Mesenchymal stem cell (in vitro differentiated cells and primary cell): ENCODE measurements at regions not wholly inside any gene's neighbourhood (a gene's known extent, or its start where the extent isn't known, plus 50 kb on each side); places are given as distances from the start of the nearest gene placed in this dataset.

ENCODE experiments used
- DNase-seq: peaks from one replicate; pipeline ENCODE4 v3.0.0-alpha.2; 2013
- H2AFZ ChIP-seq: one replicate; pipeline ENCODE4 v1.6.1; 2013; ENCODE audit warnings: low read depth, mild to moderate bottlenecking, control low read depth, inconsistent platforms, low read length, moderate library complexity
- H2AK5ac ChIP-seq: 2 replicates; pipeline ENCODE4 v1.6.1; 2013; ENCODE audit warnings: low read length, moderate library complexity, mild to moderate bottlenecking, inconsistent platforms; ENCODE audit not compliant: severe bottlenecking
- H2BK120ac ChIP-seq: one replicate; pipeline ENCODE4 v1.6.1; 2013; ENCODE audit warnings: low read depth, mild to moderate bottlenecking, inconsistent platforms, low read length, moderate library complexity
- H2BK12ac ChIP-seq, 2 experiments: one replicate each; pipeline ENCODE4 v1.6.1; 2013; ENCODE audit warnings: inconsistent platforms in 2 of 2, low read length in 2 of 2, mild to moderate bottlenecking in 2 of 2, moderate library complexity in 2 of 2, control low read depth in 1 of 2
- H2BK15ac ChIP-seq: one replicate; pipeline ENCODE4 v1.6.1; 2013; ENCODE audit warnings: mild to moderate bottlenecking, low read depth, inconsistent platforms; ENCODE audit not compliant: poor library complexity, severe bottlenecking
- H2BK5ac ChIP-seq: 2 replicates; pipeline ENCODE4 v1.6.1; 2013; ENCODE audit warnings: low read depth, mild to moderate bottlenecking, low read length, control low read depth, inconsistent platforms; ENCODE audit not compliant: poor library complexity, severe bottlenecking
- H3K14ac ChIP-seq, 2 experiments: one replicate each; pipeline ENCODE4 v1.6.1; 2013; ENCODE audit warnings: inconsistent platforms in 2 of 2, low read length in 2 of 2, control low read depth in 1 of 2, mild to moderate bottlenecking in 1 of 2, moderate library complexity in 1 of 2
- H3K18ac ChIP-seq, 2 experiments: one replicate each; pipeline ENCODE4 v1.6.1; 2013; ENCODE audit warnings: inconsistent platforms in 2 of 2, low read length in 2 of 2, control low read depth in 1 of 2, low read depth in 1 of 2, mild to moderate bottlenecking in 1 of 2
- H3K23ac ChIP-seq, 2 experiments: one replicate each; pipeline ENCODE4 v1.6.1; 2013; ENCODE audit warnings: inconsistent platforms in 2 of 2, low read length in 2 of 2, mild to moderate bottlenecking in 2 of 2, moderate library complexity in 2 of 2, control low read depth in 1 of 2
- H3K27ac ChIP-seq: 2 replicates; pipeline ENCODE4 v1.5.1; 2013; ENCODE audit warnings: mild to moderate bottlenecking, moderate library complexity, low read length, control low read depth, inconsistent platforms; ENCODE audit not compliant: poor library complexity, severe bottlenecking
- H3K27me3 ChIP-seq, 2 experiments: 2 replicates each; pipeline versions ENCODE4 v1.6.1 to v1.7.0; 2013; ENCODE audit warnings: low read length in 2 of 2, mild to moderate bottlenecking in 2 of 2, moderate library complexity in 2 of 2, control low read depth in 1 of 2, inconsistent platforms in 1 of 2; ENCODE audit not compliant: control insufficient read depth in 1 of 2, insufficient read depth in 1 of 2
- H3K36me3 ChIP-seq, 2 experiments: 2 replicates each; pipeline versions ENCODE4 v1.6.1 to v1.7.0; 2013; ENCODE audit warnings: low read length in 2 of 2, control low read depth in 1 of 2, inconsistent platforms in 1 of 2, low read depth in 1 of 2, mild to moderate bottlenecking in 1 of 2; ENCODE audit not compliant: insufficient read depth in 2 of 2, control insufficient read depth in 1 of 2
- H3K4ac ChIP-seq, 2 experiments: one replicate each; pipeline ENCODE4 v1.6.1; 2013; ENCODE audit warnings: inconsistent platforms in 2 of 2, low read length in 2 of 2, mild to moderate bottlenecking in 2 of 2, moderate library complexity in 2 of 2, control low read depth in 1 of 2, low read depth in 1 of 2
- H3K4me1 ChIP-seq: 2 replicates; pipeline ENCODE4 v1.6.1; 2013; ENCODE audit warnings: low read depth, low read length, control low read depth; ENCODE audit not compliant: control insufficient read depth, insufficient read depth
- H3K4me2 ChIP-seq: 2 replicates; pipeline ENCODE4 v1.6.1; 2013; ENCODE audit warnings: low read length, mild to moderate bottlenecking, inconsistent platforms; ENCODE audit not compliant: poor library complexity, severe bottlenecking
- H3K4me3 ChIP-seq, 2 experiments: 2 replicates each; pipeline versions ENCODE4 v1.5.1 to v1.7.0; 2013; ENCODE audit warnings: low read length in 2 of 2, mild to moderate bottlenecking in 2 of 2, control low read depth in 1 of 2, low read depth in 1 of 2; ENCODE audit not compliant: insufficient read depth in 1 of 2
- H3K79me1 ChIP-seq: replicated peaks from 2 replicates; pipeline ENCODE4 v1.6.1; 2013; ENCODE audit warnings: mild to moderate bottlenecking, control low read depth, low read length, inconsistent platforms; ENCODE audit not compliant: poor library complexity, severe bottlenecking
- H3K9ac ChIP-seq: 2 replicates; pipeline ENCODE4 v1.7.0; 2013; ENCODE audit warnings: mild to moderate bottlenecking, low read length, moderate library complexity
- H3K9me3 ChIP-seq: 2 replicates; pipeline ENCODE4 v1.7.0; 2013; ENCODE audit warnings: mild to moderate bottlenecking, low read length; ENCODE audit not compliant: control insufficient read depth
- H4K8ac ChIP-seq: one replicate; pipeline ENCODE4 v1.6.1; 2013; ENCODE audit warnings: inconsistent platforms, mild to moderate bottlenecking, low read length, moderate library complexity
- H4K91ac ChIP-seq: one replicate; pipeline ENCODE4 v1.6.1; 2013; ENCODE audit warnings: mild to moderate bottlenecking, low read length, inconsistent platforms
- WGBS: methylation state at CpG from one replicate; pipeline ENCODE4 v1.1.7; 2013; ENCODE audit warnings: mixed read lengths; 5-methylcytosine and 5-hydroxymethylcytosine counted together

DNA sequence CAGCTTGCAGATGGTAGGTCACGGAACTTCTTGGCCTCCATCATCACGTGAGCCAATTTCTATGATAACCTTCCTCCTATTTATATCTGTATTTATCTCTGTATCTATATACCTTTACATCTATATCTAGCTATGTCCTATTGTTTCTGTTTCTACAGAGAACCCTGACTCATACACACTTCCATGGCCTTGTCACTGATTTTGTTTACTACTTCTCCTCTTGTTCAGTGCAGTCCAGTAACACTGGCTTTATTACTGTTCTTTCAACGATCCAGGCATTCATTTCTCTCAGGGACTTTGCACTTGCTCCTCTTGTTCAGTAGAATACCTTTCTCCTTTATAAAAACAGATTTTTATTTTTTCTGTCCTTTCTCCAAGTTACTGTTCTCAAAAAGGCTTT is 937.0 kb upstream of the ALCAM start:
- no peak overlapping the region for H3K4me3 ChIP-seq
- no peaks in the 10 kb centered on the region for H3K36me3 ChIP-seq
- H4K8ac ChIP-seq: no peak overlapping the region
- no peak overlapping the region for H2BK120ac ChIP-seq
- no peak overlapping the region for H3K14ac ChIP-seq
- no peak overlapping the region for H3K23ac ChIP-seq
- H3K18ac ChIP-seq: no peak overlapping the region
- no peaks in the 10 kb centered on the region for H3K27me3 ChIP-seq
- no peak overlapping the region for H3K27ac ChIP-seq
- H2AK5ac ChIP-seq: no peak overlapping the region
- H2AFZ ChIP-seq: no peak overlapping the region
- H2BK5ac ChIP-seq: no peak overlapping the region
- H3K9ac ChIP-seq: no peak overlapping the region
- H2BK12ac ChIP-seq: no peak overlapping the region
- no peak overlapping the region for H4K91ac ChIP-seq
- no peaks in the 10 kb centered on the region for H3K79me1 ChIP-seq
- H3K9me3 ChIP-seq: peaks cover 3% of the 10 kb centered on the region
- 89% methylated on average over 3 of the region's 3 CpGs for WGBS
- no peaks in the 10 kb centered on the region for H3K4me1 ChIP-seq
- no peak overlapping the region for H3K4ac ChIP-seq
- DNase-seq: no peak
- no peak overlapping the region for H2BK15ac ChIP-seq
- no peak overlapping the region for H3K4me2 ChIP-seq

- H3K4me1 ChIP-seq: no peaks in the 10 kb centered on the region
- no peak overlapping the region for H3K23ac ChIP-seq
- no peak overlapping the region for H3K4me3 ChIP-seq
- H3K18ac ChIP-seq: no peak overlapping the region
- peaks cover 3% of the 10 kb centered on the region for H3K9me3 ChIP-seq
- H2AFZ ChIP-seq: no peak overlapping the region
- no peak overlapping the region for H2BK15ac ChIP-seq
- no peaks in the 10 kb centered on the region for H3K36me3 ChIP-seq
- H3K27ac ChIP-seq: no peak overlapping the region
- no peak overlapping the region for H2BK12ac ChIP-seq
- no peak overlapping the region for H3K4ac ChIP-seq
- WGBS: no CpG with 5 or more reads among the region's 1 CpG
- no peak overlapping the region for H4K91ac ChIP-seq
- no peak overlapping the region for H2AK5ac ChIP-seq
- no peak overlapping the region for H3K14ac ChIP-seq
- no peak overlapping the region for H3K9ac ChIP-seq
- no peak overlapping the region for H4K8ac ChIP-seq
- H3K79me1 ChIP-seq: no peaks in the 10 kb centered on the region
- no peak for DNase-seq
- no peak overlapping the region for H2BK120ac ChIP-seq
- H3K27me3 ChIP-seq: no peaks in the 10 kb centered on the region
- no peak overlapping the region for H3K4me2 ChIP-seq
- H2BK5ac ChIP-seq: peak overlapping the region; percentile 19
These were observed 930.2 kb upstream of the ALCAM start for GRCh38 chr3:104436506-104436905.

DNA sequence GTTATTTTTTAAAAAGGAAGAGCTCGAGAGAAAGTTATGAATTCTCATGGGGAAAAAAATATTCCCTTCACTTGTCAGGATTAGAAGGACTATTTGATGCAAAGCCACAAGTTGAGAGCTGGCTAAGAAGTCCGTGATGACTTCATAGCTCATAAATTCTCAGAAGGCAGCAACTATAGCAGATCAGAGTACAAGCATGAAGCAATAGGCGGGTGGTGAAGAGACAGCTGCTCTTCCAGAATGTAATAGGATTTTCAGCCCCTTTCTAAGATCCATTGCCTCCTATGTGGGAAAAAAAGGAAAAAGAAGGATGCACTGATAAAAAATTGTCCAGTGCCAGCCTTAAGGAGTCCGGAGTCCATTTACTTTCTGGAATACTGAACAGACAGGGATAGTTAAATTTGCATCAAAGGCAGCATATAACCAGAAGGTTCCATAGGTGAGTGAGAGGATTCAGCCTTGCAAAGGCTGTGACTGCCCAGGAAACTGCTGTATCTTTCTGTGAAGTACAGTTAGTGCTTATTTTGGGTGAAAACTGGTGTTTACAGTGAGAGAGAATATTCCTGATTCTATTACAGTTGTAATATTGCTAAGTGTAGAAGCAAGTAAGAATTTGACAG is 929.5 kb upstream of the ALCAM start:
- Histone ChIP-seq H2AFZ (no peak overlapping the region), H3K36me3 (no peaks in the 10 kb centered on the region), H2BK12ac (no peak overlapping the region), H3K14ac (no peak overlapping the region), H3K4me1 (no peaks in the 10 kb centered on the region), H4K91ac (no peak overlapping the region), H3K18ac (no peak overlapping the region), H2AK5ac (no peak overlapping the region), H3K4me3 (no peak overlapping the region), H2BK5ac (no peak overlapping the region), H4K8ac (no peak overlapping the region), H3K27me3 (no peaks in the 10 kb centered on the region), H2BK15ac (no peak overlapping the region), H2BK120ac (no peak overlapping the region), H3K4me2 (no peak overlapping the region), H3K9ac (no peak overlapping the region), H3K23ac (no peak overlapping the region), H3K4ac (no peak overlapping the region), H3K9me3 (peaks cover 3% of the 10 kb centered on the region), H3K79me1 (no peaks in the 10 kb centered on the region), H3K27ac (peak overlapping the region; percentile 88)
- 44% methylated on average over 4 of the region's 4 CpGs for WGBS
- peak; percentile 74 for DNase-seq

DNA sequence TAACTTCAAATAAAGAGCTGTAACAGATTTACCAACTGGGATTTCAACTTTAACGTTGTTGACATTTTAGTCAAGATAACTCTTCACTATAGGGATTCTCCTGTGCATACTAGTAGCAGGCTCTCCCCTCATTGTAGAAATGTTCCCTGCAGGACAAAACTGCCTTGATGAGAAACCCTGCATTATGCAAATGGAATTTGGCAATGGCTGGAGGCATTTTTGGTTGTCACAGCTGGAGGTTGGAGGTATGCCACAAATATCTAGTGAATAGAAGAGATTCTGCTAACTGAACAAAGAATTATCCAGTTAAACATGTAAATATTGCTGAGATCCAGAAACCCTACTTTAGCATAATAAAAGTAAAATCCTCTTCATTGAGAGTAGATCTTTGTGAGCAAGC is 928.8 kb upstream of the ALCAM start:
- Histone ChIP-seq H4K91ac (no peak overlapping the region), H3K27ac (no peak overlapping the region), H4K8ac (no peak overlapping the region), H2AK5ac (no peak overlapping the region), H3K4ac (no peak overlapping the region), H2AFZ (no peak overlapping the region), H3K23ac (no peak overlapping the region), H3K14ac (no peak overlapping the region), H3K18ac (no peak overlapping the region), H2BK120ac (no peak overlapping the region), H3K4me1 (no peaks in the 10 kb centered on the region), H3K4me2 (no peak overlapping the region), H2BK12ac (no peak overlapping the region), H2BK15ac (no peak overlapping the region), H3K79me1 (no peaks in the 10 kb centered on the region), H3K4me3 (no peak overlapping the region), H2BK5ac (no peak overlapping the region), H3K27me3 (no peaks in the 10 kb centered on the region), H3K36me3 (no peaks in the 10 kb centered on the region), H3K9ac (no peak overlapping the region), H3K9me3 (peaks cover 3% of the 10 kb centered on the region)
- DNase-seq: no peak
- 0% methylated on average over 1 of the region's 1 CpG for WGBS
